ENCODE measurements at regions not wholly inside any gene's neighbourhood (a gene's known extent, or its start where the extent isn't known, plus 50 kb on each side); places are given as distances from the start of the nearest gene placed in this dataset.

DNA sequence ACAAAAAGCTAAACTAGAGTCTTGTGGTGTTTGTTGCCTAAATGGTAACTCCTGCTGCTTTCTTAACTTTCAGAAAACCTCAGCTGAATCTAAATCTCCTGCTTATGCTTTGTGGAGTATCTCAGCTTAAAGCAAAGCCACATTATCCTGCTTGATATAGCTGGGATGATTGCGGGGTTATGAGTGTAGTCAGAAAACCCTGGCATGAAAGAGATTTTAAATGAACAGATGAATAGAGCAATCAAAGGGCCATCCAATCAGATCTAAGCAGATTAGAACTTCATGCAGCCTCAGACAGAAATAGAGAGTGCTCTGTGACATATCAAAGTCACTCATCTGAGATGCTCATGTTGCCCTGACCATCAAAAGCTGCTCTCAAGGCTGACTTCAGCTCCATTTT, 305.5 kb downstream of the DMRT2 start:
- TF ChIP-seq, protein P1, sequence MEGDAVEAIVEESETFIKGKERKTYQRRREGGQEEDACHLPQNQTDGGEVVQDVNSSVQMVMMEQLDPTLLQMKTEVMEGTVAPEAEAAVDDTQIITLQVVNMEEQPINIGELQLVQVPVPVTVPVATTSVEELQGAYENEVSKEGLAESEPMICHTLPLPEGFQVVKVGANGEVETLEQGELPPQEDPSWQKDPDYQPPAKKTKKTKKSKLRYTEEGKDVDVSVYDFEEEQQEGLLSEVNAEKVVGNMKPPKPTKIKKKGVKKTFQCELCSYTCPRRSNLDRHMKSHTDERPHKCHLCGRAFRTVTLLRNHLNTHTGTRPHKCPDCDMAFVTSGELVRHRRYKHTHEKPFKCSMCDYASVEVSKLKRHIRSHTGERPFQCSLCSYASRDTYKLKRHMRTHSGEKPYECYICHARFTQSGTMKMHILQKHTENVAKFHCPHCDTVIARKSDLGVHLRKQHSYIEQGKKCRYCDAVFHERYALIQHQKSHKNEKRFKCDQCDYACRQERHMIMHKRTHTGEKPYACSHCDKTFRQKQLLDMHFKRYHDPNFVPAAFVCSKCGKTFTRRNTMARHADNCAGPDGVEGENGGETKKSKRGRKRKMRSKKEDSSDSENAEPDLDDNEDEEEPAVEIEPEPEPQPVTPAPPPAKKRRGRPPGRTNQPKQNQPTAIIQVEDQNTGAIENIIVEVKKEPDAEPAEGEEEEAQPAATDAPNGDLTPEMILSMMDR (IDR thresholded peaks at IDR 0.05): no peak
- TF ChIP-seq EP300 (IDR thresholded peaks at IDR 0.05): no peak

All from stomach (tissue), 4 donors.